Transverse colon (tissue), 4 donors: ENCODE measurements at regions not wholly inside any gene's neighbourhood (a gene's known extent, or its start where the extent isn't known, plus 50 kb on each side); places are given as distances from the start of the nearest gene placed in this dataset.

ENCODE experiments used
- DNase-seq: peaks from one replicate; pipeline ENCODE4 v3.0.0-alpha.2; 2019
- H3K27ac ChIP-seq, 4 donors: fragments of 200-600 bp; sonication (generic); 2 replicates each; pipeline ENCODE4 v1.5.1; 2016 to 2018; ENCODE audit warnings: inconsistent platforms in 4 of 4
- H3K27me3 ChIP-seq: fragments of 200-600 bp; sonication (generic); 2 replicates; pipeline ENCODE4 v1.5.1; 2017; ENCODE audit warnings: inconsistent platforms
- H3K36me3 ChIP-seq, 4 donors: fragments of 200-600 bp; sonication (generic); 2 replicates each; pipeline ENCODE4 v1.5.1; 2017 to 2019; ENCODE audit warnings: inconsistent platforms in 4 of 4
- H3K4me1 ChIP-seq, 4 donors: fragments of 200-600 bp; sonication (generic); 2 replicates each; pipeline ENCODE4 v1.5.1; 2017 to 2020; ENCODE audit warnings: inconsistent platforms in 4 of 4
- H3K4me3 ChIP-seq, 4 donors: fragments of 200-600 bp; sonication (generic); 1 replicate in 1 of 4; 2 replicates in 3 of 4; pipeline versions ENCODE4 v1.5.1 to v1.6.1; 2017 to 2019; ENCODE audit warnings: inconsistent platforms in 4 of 4
- H3K9me3 ChIP-seq, 2 donors: fragments of 200-600 bp; sonication (generic); 2 replicates each; pipeline ENCODE4 v1.5.1; 2017 to 2019; ENCODE audit warnings: inconsistent platforms in 2 of 2
- CTCF ChIP-seq, 5 experiments: fragments of 200-600 bp in 3 of 5; fragments of 450-650 bp in 2 of 5; sonication (generic) in 3 of 5; IDR thresholded peaks; 1 replicate in 2 of 5; 2 replicates in 3 of 5; pipeline ENCODE4 v1.5.1; 2016 to 2017; ENCODE audit warnings: antibody characterized with exemption in 5 of 5, inconsistent platforms in 3 of 5, mild to moderate bottlenecking in 2 of 5, moderate library complexity in 1 of 5
- EP300 ChIP-seq: sonication (generic); formaldehyde crosslinking; IDR thresholded peaks from one replicate; pipeline ENCODE4 v1.6.1; 2017; ENCODE audit warnings: antibody characterized with exemption, low read depth
- POLR2A ChIP-seq: fragments of 450-650 bp; IDR thresholded peaks from one replicate; pipeline ENCODE4 v1.6.1; 2016; ENCODE audit warnings: antibody characterized with exemption, mild to moderate bottlenecking, moderate library complexity
- POLR2AphosphoS5 ChIP-seq, 3 donors: sonication (generic); formaldehyde crosslinking; IDR thresholded peaks; one replicate each; pipeline ENCODE4 v1.6.1; 2016; ENCODE audit warnings: antibody characterized with exemption in 3 of 3
- WGBS, 2 donors: methylation state at CpG; one replicate each; pipeline ENCODE4 v1.1.5; 2018; ENCODE audit warnings: low coverage in 1 of 2; 5-methylcytosine and 5-hydroxymethylcytosine counted together
- in situ Hi-C, 4 donors: fragments of 200-750 bp; cut with MboI; loops; one replicate each; pipeline versions ENCODE4 v1.15.0 to v1.15.1; 2017; ENCODE audit warnings: low sequenced_read_pairs in 3 of 4, low pct_ligation_motif_present in 1 of 4, low pct_unique_long_range_greater_than_20kb in 1 of 4
- intact Hi-C: fragments of 100-400 bp; cut with DNase I; formaldehyde crosslinking; loops from one replicate; pipeline ENCODE4 v1.15.1; 2023; ENCODE audit warnings: low total_unique reads

- no peak overlapping the region for H3K4me3 ChIP-seq
- intact Hi-C loops: no loop called here
- 85% methylated on average over 4 to 9 of the region's 9 CpGs for WGBS, 2 donors
- no peak for DNase-seq
- in situ Hi-C loops: no loop called here
- H3K36me3 ChIP-seq: no peaks in the 10 kb centered on the region
- no peaks in the 10 kb centered on the region for H3K27me3 ChIP-seq
- no peak overlapping the region for H3K27ac ChIP-seq
- no peaks in the 10 kb centered on the region for H3K4me1 ChIP-seq
- TF ChIP-seq CTCF (IDR thresholded peaks at IDR 0.05) (no peak), POLR2AphosphoS5 (IDR thresholded peaks at IDR 0.05) (no peak), POLR2A (no peak), EP300 (no peak)
- no peaks in the 10 kb centered on the region for H3K9me3 ChIP-seq
Measured at GRCh38 chr2:16260041-16260830, 319.9 kb downstream of the MYCN start.

DNA sequence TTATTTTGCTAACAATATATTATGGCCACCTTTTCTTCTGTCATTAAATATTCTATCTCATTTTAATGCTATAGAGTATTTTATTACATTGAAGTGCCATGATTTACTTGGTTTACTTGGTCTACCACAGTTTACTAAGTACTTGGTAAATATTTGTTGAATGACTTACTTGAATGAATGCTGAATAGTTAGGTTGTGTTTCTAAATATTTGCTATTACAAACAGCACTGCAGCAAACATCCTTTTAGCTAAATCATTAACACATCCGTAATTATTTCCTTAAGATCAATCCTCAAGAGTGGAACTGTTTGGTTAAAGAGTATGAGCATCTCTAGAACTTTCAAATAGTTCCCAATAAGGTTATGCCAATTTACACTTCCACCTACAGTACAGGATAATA, 318.7 kb downstream of the MYCN start:
- Histone ChIP-seq H3K27ac (no peak overlapping the region), H3K4me3 (no peak overlapping the region), H3K27me3 (no peaks in the 10 kb centered on the region), H3K4me1 (no peaks in the 10 kb centered on the region), H3K36me3 (no peaks in the 10 kb centered on the region), H3K9me3 (no peaks in the 10 kb centered on the region)
- 82 to 92% methylated on average over 1 of the region's 1 CpG for WGBS, 2 donors
- no peak for DNase-seq
- intact Hi-C loops (no loop called here), in situ Hi-C loops (no loop called here)
- TF ChIP-seq CTCF (IDR thresholded peaks at IDR 0.05): no peak

- Histone ChIP-seq H3K27ac (no peak overlapping the region), H3K36me3 (no peaks in the 10 kb centered on the region), H3K4me3 (no peak overlapping the region), H3K4me1 (no peaks in the 10 kb centered on the region), H3K27me3 (no peaks in the 10 kb centered on the region), H3K9me3 (no peaks in the 10 kb centered on the region)
- TF ChIP-seq EP300: no peak
- TF ChIP-seq POLR2AphosphoS5 (IDR thresholded peaks at IDR 0.05): no peak
- TF ChIP-seq CTCF (IDR thresholded peaks at IDR 0.05): no peak
- no peak for TF ChIP-seq POLR2A
- in situ Hi-C loops (no loop called here), intact Hi-C loops (no loop called here)
- 69 to 71% methylated on average over 1 of the region's 1 CpG for WGBS, 2 donors
- DNase-seq: no peak
Measured at GRCh38 chr2:16258350-16258749, 318.0 kb downstream of the MYCN start.

GRCh38 chr2:16257322-16258028, 317.1 kb downstream of the MYCN start:
- no peak for DNase-seq
- Histone ChIP-seq H3K27ac (no peak overlapping the region), H3K9me3 (no peaks in the 10 kb centered on the region), H3K4me3 (no peak overlapping the region), H3K27me3 (no peaks in the 10 kb centered on the region), H3K36me3 (no peaks in the 10 kb centered on the region), H3K4me1 (no peaks in the 10 kb centered on the region)
- in situ Hi-C loops (no loop called here), intact Hi-C loops (no loop called here)
- TF ChIP-seq EP300 (no peak), POLR2A (no peak), CTCF (IDR thresholded peaks at IDR 0.05) (no peak), POLR2AphosphoS5 (IDR thresholded peaks at IDR 0.05) (no peak)
- 76 to 83% methylated on average over 5 to 6 of the region's 6 CpGs for WGBS, 2 donors
